ENCODE measurements at regions not wholly inside any gene's neighbourhood (a gene's known extent, or its start where the extent isn't known, plus 50 kb on each side); places are given as distances from the start of the nearest gene placed in this dataset.
"Not testable (repeated sequence)": the region's sequence is repeated elsewhere in the genome, so short reads cannot be mapped to it uniquely, and the experiment has no call there.

DNA sequence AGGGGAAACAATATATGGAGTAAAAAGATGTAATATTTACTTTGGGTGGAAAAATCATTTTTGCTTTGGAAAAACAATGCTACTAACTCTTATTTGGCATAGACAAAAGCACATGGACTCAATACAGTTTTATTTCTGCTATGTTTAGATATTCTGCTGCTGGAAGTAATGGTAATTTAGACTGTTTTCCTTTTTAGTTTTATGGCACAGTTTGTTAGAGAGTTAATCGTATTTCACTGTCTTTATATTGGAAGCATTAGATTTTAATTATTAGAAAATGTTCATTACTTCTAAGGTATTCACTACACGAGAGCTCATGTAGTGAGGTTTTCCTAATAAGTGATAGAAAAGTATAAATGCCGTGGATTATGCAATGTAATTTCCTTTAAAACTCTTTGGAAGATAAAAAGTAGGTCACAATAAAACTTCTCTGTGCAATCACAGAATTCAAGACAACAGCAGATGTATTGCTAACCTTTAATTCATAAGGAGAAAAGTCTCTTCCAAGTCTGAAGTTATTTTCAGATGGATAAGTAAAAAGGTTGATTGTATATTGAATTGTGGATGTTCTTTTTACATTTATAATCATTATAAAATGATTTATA is 851.8 kb downstream of the TMTC2 start:
- Histone ChIP-seq H3K4me1 (ENCODE audit: insufficient read depth, low read length) (peaks cover 7% of the 10 kb centered on the region; the same call in 1 of the 2 replicates), H3K4me3 (ENCODE audit: low read length) (no peak overlapping the region), H3K9ac (ENCODE audit: low read depth, low read length) (no peak overlapping the region), H3K9me3 (ENCODE audit: insufficient read depth, low read depth, low read length) (no peaks in the 10 kb centered on the region), H3K27ac (ENCODE audit: low read depth, low read length) (no peak overlapping the region), H3K36me3 (ENCODE audit: insufficient read depth, low read length) (no peaks in the 10 kb centered on the region), H3K27me3 (ENCODE audit: insufficient read depth, low read length) (no peaks in the 10 kb centered on the region)
- 94% methylated on average over 2 of the region's 3 CpGs for WGBS

DNA sequence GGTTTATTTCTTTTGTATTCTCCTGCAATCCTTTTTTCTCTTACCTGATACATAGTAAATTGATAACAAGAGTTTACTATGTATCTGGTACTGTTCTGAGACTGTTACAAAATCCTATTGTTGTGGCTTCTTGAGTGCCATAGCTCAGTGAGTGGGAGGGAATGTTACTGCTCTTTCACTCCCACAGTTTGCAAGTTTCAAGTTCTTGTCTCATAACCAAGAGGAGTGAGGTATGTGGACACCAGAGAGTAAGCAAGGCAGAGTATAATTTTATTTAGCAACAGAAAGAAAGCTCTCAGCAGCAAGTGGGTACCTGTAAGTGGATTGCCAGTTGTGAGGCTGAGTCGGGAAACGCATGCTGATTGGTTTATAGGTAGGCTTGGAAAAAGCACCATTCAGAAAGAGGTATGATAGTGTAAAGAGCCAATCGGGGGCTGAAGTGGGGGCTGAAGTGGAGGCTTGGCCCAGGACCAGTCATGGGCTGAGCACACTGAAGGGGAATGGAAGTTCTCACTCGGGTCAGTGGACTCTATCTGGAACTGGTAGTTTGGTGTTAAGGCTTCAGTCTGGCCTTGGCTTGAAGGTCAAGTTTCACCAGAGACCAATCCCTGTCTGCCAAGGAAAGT is 850.8 kb downstream of the TMTC2 start:
- 94% methylated on average over 4 of the region's 4 CpGs for WGBS
- Histone ChIP-seq H3K27me3 (ENCODE audit: insufficient read depth, low read length) (no peaks in the 10 kb centered on the region), H3K27ac (ENCODE audit: low read depth, low read length) (no peak overlapping the region; the same call in 1 of the 2 replicates), H3K36me3 (ENCODE audit: insufficient read depth, low read length) (no peaks in the 10 kb centered on the region), H3K9ac (ENCODE audit: low read depth, low read length) (no peak overlapping the region), H3K4me3 (ENCODE audit: low read length) (no peak overlapping the region), H3K9me3 (ENCODE audit: insufficient read depth, low read depth, low read length) (no peaks in the 10 kb centered on the region), H3K4me1 (ENCODE audit: insufficient read depth, low read length) (peaks cover 7% of the 10 kb centered on the region; the same call in 1 of the 2 replicates)

DNA sequence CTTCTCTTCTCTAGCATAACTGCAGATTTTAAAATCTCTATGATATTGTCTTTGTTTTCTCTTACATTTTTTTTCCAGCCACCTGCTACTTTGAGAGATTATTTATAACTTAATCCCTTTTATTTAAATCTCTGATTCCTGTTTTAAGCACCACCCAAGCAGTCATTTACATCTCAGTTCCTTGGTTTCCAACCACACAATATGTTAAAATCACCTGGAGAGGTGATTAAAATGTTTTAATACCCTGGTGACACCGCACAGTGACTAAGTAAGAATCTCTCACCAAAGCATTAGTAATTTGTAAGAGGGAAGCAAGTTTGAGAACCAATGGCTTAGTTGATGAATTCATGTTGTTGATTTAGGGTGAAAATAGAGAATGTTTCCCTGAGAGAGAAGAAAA is 849.8 kb downstream of the TMTC2 start:
- Histone ChIP-seq H3K9ac (ENCODE audit: low read depth, low read length) (no peak overlapping the region), H3K36me3 (ENCODE audit: insufficient read depth, low read length) (no peaks in the 10 kb centered on the region), H3K4me1 (ENCODE audit: insufficient read depth, low read length) (peaks cover 7% of the 10 kb centered on the region; the same call in 1 of the 2 replicates), H3K27me3 (ENCODE audit: insufficient read depth, low read length) (no peaks in the 10 kb centered on the region), H3K27ac (ENCODE audit: low read depth, low read length) (peak overlapping the region; percentile 21; the same call in 1 of the 2 replicates), H3K4me3 (ENCODE audit: low read length) (no peak overlapping the region), H3K9me3 (ENCODE audit: insufficient read depth, low read depth, low read length) (no peaks in the 10 kb centered on the region)
- 50% methylated on average over 1 of the region's 1 CpG for WGBS

DNA sequence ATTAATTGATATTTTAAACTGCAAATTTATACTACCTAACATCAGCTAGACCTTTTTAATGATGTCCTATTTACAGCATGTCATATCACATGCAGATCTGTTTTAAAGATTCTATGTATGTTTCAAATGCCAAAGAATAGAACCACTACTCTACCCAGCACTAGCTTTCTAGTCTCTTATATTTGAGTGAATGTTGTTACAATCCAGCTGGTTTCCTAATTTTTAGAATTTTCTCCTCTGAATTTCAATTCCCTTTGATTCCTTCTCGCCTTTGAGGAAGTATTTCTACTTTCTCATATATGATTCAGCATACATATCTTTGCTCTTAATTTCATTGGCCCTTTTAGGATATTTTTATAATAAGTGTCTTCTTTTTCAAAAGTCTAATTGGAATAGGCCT is 841.9 kb downstream of the TMTC2 start:
- WGBS: no CpG with 5 or more reads among the region's 1 CpG
- Histone ChIP-seq H3K4me3 (ENCODE audit: low read length) (no peak overlapping the region), H3K36me3 (ENCODE audit: insufficient read depth, low read length) (no peaks in the 10 kb centered on the region)

DNA sequence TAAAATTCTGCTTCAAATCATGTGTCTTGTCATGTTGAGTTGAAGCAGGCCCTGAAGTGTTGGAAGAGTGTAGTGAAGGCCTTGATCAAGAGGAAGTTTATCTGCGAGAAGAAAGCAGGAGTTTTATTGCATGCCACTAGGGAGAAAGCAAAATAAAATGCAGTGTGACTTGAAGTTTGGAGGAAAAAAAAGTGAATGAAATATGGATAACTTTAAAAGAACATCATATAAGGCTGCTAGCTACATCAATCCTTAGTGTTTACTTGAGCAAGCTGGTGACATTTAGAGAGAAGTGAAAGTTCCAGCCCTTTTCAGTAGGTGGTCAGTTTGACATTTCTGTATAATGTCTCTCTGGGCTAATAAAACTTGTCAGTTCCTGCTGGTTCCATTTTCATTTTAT is 841.1 kb downstream of the TMTC2 start:
- 91% methylated on average over 1 of the region's 1 CpG for WGBS
- no peak overlapping the region for H3K27ac ChIP-seq (ENCODE audit: low read depth, low read length)
- H3K36me3 ChIP-seq (ENCODE audit: insufficient read depth, low read length): no peaks in the 10 kb centered on the region
- no peak overlapping the region for H3K4me3 ChIP-seq (ENCODE audit: low read length)
- no peaks in the 10 kb centered on the region for H3K9me3 ChIP-seq (ENCODE audit: insufficient read depth, low read depth, low read length)
- peaks cover 6% of the 10 kb centered on the region; the same call in 1 of the 2 replicates for H3K4me1 ChIP-seq (ENCODE audit: insufficient read depth, low read length)
- H3K9ac ChIP-seq (ENCODE audit: low read depth, low read length): no peak overlapping the region
- H3K27me3 ChIP-seq (ENCODE audit: insufficient read depth, low read length): no peaks in the 10 kb centered on the region

More for the DNA sequence above, 841.9 kb downstream of the TMTC2 start:
- Histone ChIP-seq H3K27me3 (ENCODE audit: insufficient read depth, low read length) (no peaks in the 10 kb centered on the region), H3K9ac (ENCODE audit: low read depth, low read length) (no peak overlapping the region), H3K27ac (ENCODE audit: low read depth, low read length) (no peak overlapping the region), H3K4me1 (ENCODE audit: insufficient read depth, low read length) (peaks cover 6% of the 10 kb centered on the region; the same call in 1 of the 2 replicates), H3K9me3 (ENCODE audit: insufficient read depth, low read depth, low read length) (no peaks in the 10 kb centered on the region)

DNA sequence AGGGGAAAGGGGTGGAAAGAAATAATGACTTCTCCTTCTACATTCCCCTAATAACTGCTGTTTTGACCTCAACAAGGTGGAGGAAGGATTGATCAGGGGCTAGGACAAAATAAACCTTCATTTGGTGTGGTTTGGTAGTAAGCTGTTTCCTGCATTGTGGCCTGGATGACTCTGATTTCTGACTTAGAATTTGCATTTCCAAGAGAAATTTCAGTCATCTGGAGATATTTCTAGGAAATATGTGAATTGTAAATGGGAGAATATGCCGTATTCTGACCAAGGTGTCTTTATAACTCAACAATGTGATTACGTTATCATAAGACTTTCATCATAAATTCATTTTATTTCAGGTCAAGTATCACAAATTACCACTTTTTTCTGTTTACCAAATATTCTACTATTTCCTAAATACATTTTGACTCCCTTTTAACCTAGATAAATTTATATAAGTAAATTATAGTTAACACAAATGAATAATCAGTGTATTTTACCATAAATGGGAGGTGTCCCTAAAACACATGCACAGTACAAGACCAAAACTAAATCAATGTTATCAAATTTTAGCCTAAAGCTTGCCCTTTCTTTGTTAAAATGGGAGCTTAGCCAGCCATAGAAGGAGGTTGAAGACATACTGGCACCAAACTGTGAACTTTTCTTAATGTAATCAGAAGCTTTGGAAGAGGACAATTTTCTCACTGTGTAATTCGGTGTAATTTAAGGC is 828.8 kb downstream of the TMTC2 start:
- H3K4me1 ChIP-seq (ENCODE audit: insufficient read depth, low read length): no peaks in the 10 kb centered on the region
- H3K27ac ChIP-seq (ENCODE audit: low read depth, low read length): no peak overlapping the region
- H3K27me3 ChIP-seq (ENCODE audit: insufficient read depth, low read length): no peaks in the 10 kb centered on the region
- H3K36me3 ChIP-seq (ENCODE audit: insufficient read depth, low read length): no peaks in the 10 kb centered on the region
- no peaks in the 10 kb centered on the region for H3K9me3 ChIP-seq (ENCODE audit: insufficient read depth, low read depth, low read length)
- no peak overlapping the region for H3K9ac ChIP-seq (ENCODE audit: low read depth, low read length)
- no peak overlapping the region for H3K4me3 ChIP-seq (ENCODE audit: low read length)
- WGBS: 92% methylated on average over 3 of the region's 3 CpGs

DNA sequence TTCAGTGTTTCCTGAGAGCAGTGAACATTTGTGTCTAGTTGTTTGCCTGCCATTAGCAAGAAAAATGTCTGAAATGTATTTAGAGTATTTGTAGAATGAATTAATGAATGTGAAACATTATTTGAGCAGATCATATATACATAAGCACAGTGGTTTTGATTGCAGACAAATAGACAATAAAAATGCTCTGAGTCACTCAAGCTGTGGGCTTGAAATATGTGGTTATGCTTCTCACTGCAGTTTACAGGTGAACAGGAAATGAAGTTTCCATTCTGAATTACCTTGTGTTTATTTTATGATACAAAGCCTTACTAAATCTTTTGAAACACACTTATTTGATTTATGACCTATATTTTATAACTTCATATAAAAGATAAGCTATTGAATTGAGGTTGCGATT is 827.7 kb downstream of the TMTC2 start:
- H3K4me1 ChIP-seq (ENCODE audit: insufficient read depth, low read length): no peaks in the 10 kb centered on the region
- no CpG with 5 or more reads among the region's 1 CpG for WGBS
- no peaks in the 10 kb centered on the region for H3K9me3 ChIP-seq (ENCODE audit: insufficient read depth, low read depth, low read length)
- H3K9ac ChIP-seq (ENCODE audit: low read depth, low read length): no peak overlapping the region
- no peaks in the 10 kb centered on the region for H3K36me3 ChIP-seq (ENCODE audit: insufficient read depth, low read length)
- H3K27ac ChIP-seq (ENCODE audit: low read depth, low read length): no peak overlapping the region
- H3K4me3 ChIP-seq (ENCODE audit: low read length): no peak overlapping the region
- no peaks in the 10 kb centered on the region for H3K27me3 ChIP-seq (ENCODE audit: insufficient read depth, low read length)

DNA sequence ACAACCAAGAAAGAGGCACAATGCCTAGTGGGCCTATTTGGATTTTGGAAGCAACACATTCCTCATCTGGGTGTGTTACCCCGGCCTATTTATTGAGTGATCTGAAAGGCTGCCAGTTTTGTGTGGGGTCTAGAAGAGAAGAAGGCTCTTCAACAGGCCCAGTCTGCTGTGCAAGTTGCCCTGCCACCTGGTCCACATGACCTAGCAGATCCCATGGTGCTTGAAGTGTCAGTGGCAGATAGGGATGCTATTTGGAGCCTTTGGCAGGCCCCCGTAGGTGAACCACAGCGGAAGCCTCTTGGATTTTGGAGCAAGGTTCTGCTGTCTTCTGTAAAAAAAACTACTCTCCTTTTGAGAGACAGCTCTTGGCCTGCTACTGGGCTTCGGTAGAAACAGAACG is 820.1 kb downstream of the TMTC2 start:
- H3K36me3 ChIP-seq (ENCODE audit: insufficient read depth, low read length): no peaks in the 10 kb centered on the region
- no peak overlapping the region for H3K4me3 ChIP-seq (ENCODE audit: low read length)
- no peaks in the 10 kb centered on the region for H3K27me3 ChIP-seq (ENCODE audit: insufficient read depth, low read length)
- H3K9ac ChIP-seq (ENCODE audit: low read depth, low read length): no peak overlapping the region
- no peak overlapping the region for H3K27ac ChIP-seq (ENCODE audit: low read depth, low read length)
- no peaks in the 10 kb centered on the region for H3K4me1 ChIP-seq (ENCODE audit: insufficient read depth, low read length)
- no peaks in the 10 kb centered on the region for H3K9me3 ChIP-seq (ENCODE audit: insufficient read depth, low read depth, low read length)
- 98% methylated on average over 5 of the region's 5 CpGs for WGBS

DNA sequence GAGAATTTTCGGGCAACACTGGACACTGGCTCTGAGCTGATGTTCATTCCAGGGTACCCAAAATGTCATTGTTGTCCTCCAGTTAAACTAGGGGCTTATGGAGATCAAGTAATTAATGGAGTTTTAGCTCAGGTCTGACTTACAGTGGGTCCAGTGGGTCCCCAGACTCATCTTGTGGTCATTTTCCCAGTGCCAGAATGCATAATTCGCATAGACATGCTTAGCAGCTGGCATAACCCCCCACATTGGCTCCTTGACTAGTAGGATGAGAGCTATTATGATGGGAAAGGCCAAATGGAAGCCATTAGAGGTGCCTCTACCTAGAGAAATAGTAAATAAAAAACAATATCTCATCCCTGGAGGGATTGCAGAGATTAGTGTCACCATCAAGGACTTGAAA is 818.9 kb downstream of the TMTC2 start:
- H3K9me3 ChIP-seq (ENCODE audit: insufficient read depth, low read depth, low read length): peaks cover 10% of the 10 kb centered on the region
- H3K9ac ChIP-seq (ENCODE audit: low read depth, low read length): no peak overlapping the region
- no peaks in the 10 kb centered on the region for H3K36me3 ChIP-seq (ENCODE audit: insufficient read depth, low read length)
- no peak overlapping the region for H3K27ac ChIP-seq (ENCODE audit: low read depth, low read length)
- no peak overlapping the region for H3K4me3 ChIP-seq (ENCODE audit: low read length)
- WGBS: 94% methylated on average over 2 of the region's 2 CpGs
- H3K4me1 ChIP-seq (ENCODE audit: insufficient read depth, low read length): no peaks in the 10 kb centered on the region
- H3K27me3 ChIP-seq (ENCODE audit: insufficient read depth, low read length): no peaks in the 10 kb centered on the region

DNA sequence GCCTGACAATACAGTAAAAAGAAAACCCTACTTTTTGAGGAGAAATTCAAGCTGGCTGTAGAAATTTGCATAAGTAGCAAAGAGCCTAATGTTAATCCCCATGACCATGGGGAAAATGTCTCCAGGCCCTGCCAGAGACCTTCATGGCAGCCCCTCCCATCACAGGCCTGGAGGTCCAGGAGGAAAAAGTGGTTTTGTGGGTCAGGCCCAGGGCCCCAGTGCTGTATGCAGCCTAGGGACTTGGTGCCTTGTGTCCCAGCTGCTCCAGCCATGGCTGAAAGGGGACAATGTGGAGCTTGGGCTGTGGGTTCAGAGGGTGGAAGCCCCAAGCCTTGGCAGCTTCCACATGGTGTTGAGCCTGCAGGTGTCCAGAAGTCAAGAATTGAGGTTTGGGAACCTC is 813.2 kb downstream of the TMTC2 start:
- not testable (repeated sequence) for H3K4me3 ChIP-seq (ENCODE audit: low read length); H3K27me3 ChIP-seq (ENCODE audit: insufficient read depth, low read length); H3K36me3 ChIP-seq (ENCODE audit: insufficient read depth, low read length); H3K9ac ChIP-seq (ENCODE audit: low read depth, low read length); H3K4me1 ChIP-seq (ENCODE audit: insufficient read depth, low read length); H3K27ac ChIP-seq (ENCODE audit: low read depth, low read length)
- peaks cover 17% of the 10 kb centered on the region for H3K9me3 ChIP-seq (ENCODE audit: insufficient read depth, low read depth, low read length)

DNA sequence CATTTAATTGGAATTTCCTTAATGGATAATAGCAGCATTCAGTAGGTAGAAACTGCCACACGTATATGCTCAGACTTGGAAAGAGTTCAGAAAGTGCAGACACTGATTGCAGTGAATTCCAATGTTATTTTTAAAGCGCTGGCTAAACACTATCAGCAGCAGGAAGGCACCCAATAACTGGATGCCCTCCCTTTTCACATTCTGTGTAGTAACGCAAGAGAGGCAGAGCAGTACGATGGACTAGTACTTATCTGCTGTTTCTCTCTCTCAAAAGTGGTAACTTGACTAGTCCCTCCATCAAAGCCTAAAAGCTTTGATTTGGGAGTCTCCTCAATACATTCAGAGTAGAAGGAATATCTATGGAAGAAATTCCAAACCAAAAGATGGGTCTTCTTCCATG is 791.0 kb downstream of the TMTC2 start:
- Histone ChIP-seq H3K9ac (ENCODE audit: low read depth, low read length) (no peak overlapping the region), H3K27ac (ENCODE audit: low read depth, low read length) (no peak overlapping the region), H3K36me3 (ENCODE audit: insufficient read depth, low read length) (no peaks in the 10 kb centered on the region), H3K4me1 (ENCODE audit: insufficient read depth, low read length) (no peaks in the 10 kb centered on the region), H3K27me3 (ENCODE audit: insufficient read depth, low read length) (no peaks in the 10 kb centered on the region), H3K4me3 (ENCODE audit: low read length) (no peak overlapping the region), H3K9me3 (ENCODE audit: insufficient read depth, low read depth, low read length) (no peaks in the 10 kb centered on the region)
- WGBS: 95% methylated on average over 3 of the region's 4 CpGs

Data from HUES64 (cell line).